ENCODE measurements at regions not wholly inside any gene's neighbourhood (a gene's known extent, or its start where the extent isn't known, plus 50 kb on each side); places are given as distances from the start of the nearest gene placed in this dataset.

- TF ChIP-seq ZBTB10 (CRISPR knock-in tag; IDR thresholded peaks at IDR 0.05; ENCODE audit: borderline replicate concordance) = no peak
- TF ChIP-seq HMGXB4 (CRISPR knock-in tag; IDR thresholded peaks at IDR 0.05; ENCODE audit: borderline replicate concordance in 1 of 2, low read depth in 1 of 2) = no peak
- TF ChIP-seq ZNF775 (CRISPR knock-in tag; IDR thresholded peaks at IDR 0.05; ENCODE audit: borderline replicate concordance) = no peak
These were observed 239.9 kb downstream of the NFKBIZ start (continued) for GRCh38 chr3:102089239-102089638.

GRCh38 chr3:102089904-102090720 lies 240.8 kb downstream of the NFKBIZ start:
- BruUV-seq (replicated peaks) = no TSS peak
- H3K4me1 ChIP-seq (ENCODE audit: insufficient read depth, low read length) = no peaks in the 10 kb centered on the region
- H3K4me3 ChIP-seq (replicated peaks in 1 of 3; ENCODE audit: insufficient read depth in 1 of 3, low read depth in 2 of 3, low read length in 3 of 3) = no peak overlapping the region
- H3K27me3 ChIP-seq (ENCODE audit: control insufficient read depth in 1 of 2, insufficient read depth in 2 of 2, low read length in 2 of 2) = no peaks in the 10 kb centered on the region
- no peaks in the 10 kb centered on the region for H4K20me1 ChIP-seq (ENCODE audit: insufficient read depth, low read length)
- no peak for FAIRE-seq
- in situ Hi-C loops (cut with HindIII; ENCODE audit: extremely low pct_ligation_motif_present, low pct_unique_long_range_greater_than_20kb) (no loop called here), intact Hi-C loops (cut with micrococcal nuclease; ENCODE audit: unreplicated experiment) (no loop called here)
- no peaks in the 10 kb centered on the region for H3K36me3 ChIP-seq (replicated peaks in 1 of 2; ENCODE audit: control insufficient read depth in 1 of 2, insufficient read depth in 2 of 2, low read length in 2 of 2)
- CTCF ChIA-PET (ENCODE audit: low intra/inter-chr PET ratio, low total read pairs) = no interaction called here
- POLR2A ChIA-PET = no interaction called here
- H3K4me2 ChIP-seq (ENCODE audit: low read depth, low read length) = no peak overlapping the region
- DNase-seq (ENCODE audit: low spot score) = no peak
- no peak overlapping the region for H2AFZ ChIP-seq (ENCODE audit: low read length)
- no peak for ATAC-seq
- no peaks in the 10 kb centered on the region for H3K79me2 ChIP-seq (ENCODE audit: insufficient read depth, low read length)
- no peak overlapping the region for H3K9ac ChIP-seq (ENCODE audit: insufficient read depth, low read depth, low read length)
- WGBS (ENCODE audit: low lambda C conversion rate) = 25% methylated on average over 10 of the region's 10 CpGs
- TF ChIP-seq ZNF24 (IDR thresholded peaks at IDR 0.05) = no peak
- TF ChIP-seq HNRNPK (IDR thresholded peaks at IDR 0.05; ENCODE audit: low read depth, low read length, poor library complexity, severe bottlenecking) = no peak
- TF ChIP-seq THAP8 (CRISPR knock-in tag; IDR thresholded peaks at IDR 0.05; ENCODE audit: borderline replicate concordance) = no peak
- no peak for TF ChIP-seq ZNF616 (CRISPR knock-in tag; IDR thresholded peaks at IDR 0.05; ENCODE audit: low read depth)
- no peak overlapping the region for H3K27ac ChIP-seq (ENCODE audit: extremely low read length, insufficient read depth, low read length)
- H3K9me3 ChIP-seq (ENCODE audit: low read length) = no peaks in the 10 kb centered on the region
